H9 (cell line): ENCODE measurements at regions not wholly inside any gene's neighbourhood (a gene's known extent, or its start where the extent isn't known, plus 50 kb on each side); places are given as distances from the start of the nearest gene placed in this dataset.

ENCODE experiments used
- DNase-seq: peaks from one replicate; pipeline ENCODE4 v3.0.0-alpha.2; 2017
- H2AFZ ChIP-seq: one replicate; pipeline ENCODE4 v1.6.1; 2013; ENCODE audit warnings: mild to moderate bottlenecking, low read length, control low read depth, moderate library complexity
- H2AK5ac ChIP-seq: 2 replicates; pipeline ENCODE4 v1.6.1; 2013; ENCODE audit warnings: low read length, control low read depth, mixed read lengths; ENCODE audit not compliant: insufficient read length
- H2BK120ac ChIP-seq: one replicate; pipeline ENCODE4 v1.6.1; 2013; ENCODE audit warnings: low read depth, mild to moderate bottlenecking, low read length, control low read depth, inconsistent platforms; ENCODE audit not compliant: poor library complexity, severe bottlenecking
- H2BK12ac ChIP-seq: 2 replicates; pipeline ENCODE4 v1.6.1; 2013; ENCODE audit warnings: low read length, control low read depth, mixed read lengths, low read depth; ENCODE audit not compliant: insufficient read length
- H2BK15ac ChIP-seq: 2 replicates; pipeline ENCODE4 v1.6.1; 2013; ENCODE audit warnings: low read depth, low read length, control low read depth
- H2BK20ac ChIP-seq: one replicate; pipeline ENCODE4 v1.6.1; 2013; ENCODE audit warnings: low read depth, mild to moderate bottlenecking, low read length, control low read depth, inconsistent platforms; ENCODE audit not compliant: poor library complexity, severe bottlenecking
- H2BK5ac ChIP-seq: 2 replicates; pipeline ENCODE4 v1.6.1; 2013; ENCODE audit warnings: low read length, control low read depth, mixed read lengths; ENCODE audit not compliant: insufficient read length
- H3K14ac ChIP-seq: 2 replicates; pipeline ENCODE4 v1.6.1; 2013; ENCODE audit warnings: low read length, control low read depth; ENCODE audit not compliant: insufficient read depth
- H3K18ac ChIP-seq: 2 replicates; pipeline ENCODE4 v1.6.1; 2013; ENCODE audit warnings: low read depth, mild to moderate bottlenecking, mixed read lengths, low read length, control low read depth; ENCODE audit not compliant: insufficient read length
- H3K23ac ChIP-seq: 2 replicates; pipeline ENCODE4 v1.6.1; 2013; ENCODE audit warnings: low read length, control low read depth, mixed read lengths, low read depth; ENCODE audit not compliant: insufficient read length
- H3K23me2 ChIP-seq: 2 replicates; pipeline ENCODE4 v1.6.1; 2013; ENCODE audit warnings: low read depth, mild to moderate bottlenecking, mixed read lengths, low read length, control low read depth; ENCODE audit not compliant: insufficient read length, poor library complexity, severe bottlenecking
- H3K27ac ChIP-seq: 2 replicates; pipeline ENCODE4 v1.5.1; 2013; ENCODE audit warnings: low read length, control low read depth, mixed read lengths, low read depth; ENCODE audit not compliant: insufficient read length
- H3K27me3 ChIP-seq: 2 replicates; pipeline ENCODE4 v1.6.1; 2013; ENCODE audit warnings: low read length, control low read depth, inconsistent platforms; ENCODE audit not compliant: insufficient read depth
- H3K4ac ChIP-seq: 2 replicates; pipeline ENCODE4 v1.6.1; 2013; ENCODE audit warnings: low read depth, mild to moderate bottlenecking, control low read depth, inconsistent platforms, low read length, moderate library complexity
- H3K4me1 ChIP-seq: 2 replicates; pipeline ENCODE4 v1.6.1; 2013; ENCODE audit warnings: low read length, control low read depth, inconsistent platforms; ENCODE audit not compliant: insufficient read depth
- H3K4me2 ChIP-seq: 2 replicates; pipeline ENCODE4 v1.6.1; 2013; ENCODE audit warnings: low read length, control low read depth, mixed read lengths; ENCODE audit not compliant: insufficient read length, insufficient read depth
- H3K56ac ChIP-seq: 2 replicates; pipeline ENCODE4 v1.6.1; 2013; ENCODE audit warnings: low read depth, mild to moderate bottlenecking, mixed read lengths, low read length, control low read depth; ENCODE audit not compliant: insufficient read length
- H3K79me1 ChIP-seq: 2 replicates; pipeline ENCODE4 v1.6.1; 2013; ENCODE audit warnings: low read depth, mild to moderate bottlenecking, moderate library complexity, low read length, control low read depth, inconsistent platforms; ENCODE audit not compliant: insufficient read depth, poor library complexity, severe bottlenecking
- H3K79me2 ChIP-seq: 2 replicates; pipeline ENCODE4 v1.6.1; 2013; ENCODE audit warnings: low read length, control low read depth, inconsistent platforms; ENCODE audit not compliant: insufficient read depth
- H3K9ac ChIP-seq: 2 replicates; pipeline ENCODE4 v1.6.1; 2013; ENCODE audit warnings: low read length, control low read depth, mixed read lengths; ENCODE audit not compliant: insufficient read length; ENCODE audit errors: extremely low read depth
- H3K9me3 ChIP-seq: one replicate; pipeline ENCODE4 v1.6.1; 2013; ENCODE audit warnings: low read depth, low read length, inconsistent platforms; ENCODE audit not compliant: control insufficient read depth
- H3T11ph ChIP-seq: one replicate; pipeline ENCODE4 v1.6.1; 2013; ENCODE audit warnings: mild to moderate bottlenecking, low read length, control low read depth, inconsistent platforms
- H4K20me1 ChIP-seq: one replicate; pipeline ENCODE4 v1.6.1; 2013; ENCODE audit not compliant: control insufficient read depth, insufficient read length, insufficient read depth
- H4K5ac ChIP-seq: 2 replicates; pipeline ENCODE4 v1.6.1; 2013; ENCODE audit warnings: low read depth, mild to moderate bottlenecking, mixed read lengths, low read length, control low read depth; ENCODE audit not compliant: insufficient read length
- H4K8ac ChIP-seq: replicated peaks from 2 replicates; pipeline ENCODE4 v1.6.1; 2013; ENCODE audit warnings: low read length, control low read depth, mixed read lengths, low read depth; ENCODE audit not compliant: insufficient read length
- H4K91ac ChIP-seq: 2 replicates; pipeline ENCODE4 v1.6.1; 2013; ENCODE audit warnings: low read depth, mild to moderate bottlenecking, moderate library complexity, mixed read lengths, low read length, control low read depth; ENCODE audit not compliant: insufficient read length
- H3K27ac Mint-ChIP-seq, 3 experiments: 2 replicates in 2 of 3; 3 replicates in 1 of 3; pipeline ENCODE4 v1.8.0; 2020 to 2021; ENCODE audit warnings: mixed read lengths in 3 of 3, mild to moderate bottlenecking in 1 of 3, moderate library complexity in 1 of 3
- H3K27me3 Mint-ChIP-seq: 2 replicates; pipeline ENCODE4 v1.8.0; 2021; ENCODE audit warnings: low read depth, mild to moderate bottlenecking, moderate library complexity, mixed read lengths
- H3K36me3 Mint-ChIP-seq, 3 experiments: 2 replicates in 2 of 3; 3 replicates in 1 of 3; pipeline ENCODE4 v1.8.0; 2020 to 2021; ENCODE audit warnings: low read depth in 3 of 3, mixed read lengths in 3 of 3; ENCODE audit not compliant: insufficient read depth in 1 of 3
- H3K4me1 Mint-ChIP-seq, 2 experiments: 2 replicates each; pipeline ENCODE4 v1.8.0; 2020; ENCODE audit warnings: mixed read lengths in 2 of 2
- H3K4me3 Mint-ChIP-seq, 2 experiments: 2 replicates in 1 of 2; 3 replicates in 1 of 2; pipeline ENCODE4 v1.8.0; 2020 to 2021; ENCODE audit warnings: mild to moderate bottlenecking in 2 of 2, mixed read lengths in 2 of 2, moderate library complexity in 1 of 2
- H3K9me3 Mint-ChIP-seq, 2 experiments: 2 replicates in 1 of 2; 3 replicates in 1 of 2; pipeline ENCODE4 v1.8.0; 2020; ENCODE audit warnings: mild to moderate bottlenecking in 2 of 2, mixed read lengths in 2 of 2, moderate library complexity in 1 of 2
- WGBS: extraction: QIAGEN DNeasy Blood & Tissue Kit; methylation state at CpG from one replicate; pipeline ENCODE4 v1.1.7; 2013; ENCODE audit warnings: missing lambda C conversion rate, low lambda C conversion rate, mixed read lengths; ENCODE audit not compliant: insufficient read length; ENCODE audit errors: extremely low coverage; 5-methylcytosine and 5-hydroxymethylcytosine counted together
- TF ChIP-seq, protein P1 (sequence below): fragments of 200-600 bp; sonication (generic); conservative IDR thresholded peaks from 3 replicates; pipeline ENCODE4 v1.8.0; 2021; ENCODE audit warnings: antibody characterized with exemption, mild to moderate bottlenecking

DNA sequence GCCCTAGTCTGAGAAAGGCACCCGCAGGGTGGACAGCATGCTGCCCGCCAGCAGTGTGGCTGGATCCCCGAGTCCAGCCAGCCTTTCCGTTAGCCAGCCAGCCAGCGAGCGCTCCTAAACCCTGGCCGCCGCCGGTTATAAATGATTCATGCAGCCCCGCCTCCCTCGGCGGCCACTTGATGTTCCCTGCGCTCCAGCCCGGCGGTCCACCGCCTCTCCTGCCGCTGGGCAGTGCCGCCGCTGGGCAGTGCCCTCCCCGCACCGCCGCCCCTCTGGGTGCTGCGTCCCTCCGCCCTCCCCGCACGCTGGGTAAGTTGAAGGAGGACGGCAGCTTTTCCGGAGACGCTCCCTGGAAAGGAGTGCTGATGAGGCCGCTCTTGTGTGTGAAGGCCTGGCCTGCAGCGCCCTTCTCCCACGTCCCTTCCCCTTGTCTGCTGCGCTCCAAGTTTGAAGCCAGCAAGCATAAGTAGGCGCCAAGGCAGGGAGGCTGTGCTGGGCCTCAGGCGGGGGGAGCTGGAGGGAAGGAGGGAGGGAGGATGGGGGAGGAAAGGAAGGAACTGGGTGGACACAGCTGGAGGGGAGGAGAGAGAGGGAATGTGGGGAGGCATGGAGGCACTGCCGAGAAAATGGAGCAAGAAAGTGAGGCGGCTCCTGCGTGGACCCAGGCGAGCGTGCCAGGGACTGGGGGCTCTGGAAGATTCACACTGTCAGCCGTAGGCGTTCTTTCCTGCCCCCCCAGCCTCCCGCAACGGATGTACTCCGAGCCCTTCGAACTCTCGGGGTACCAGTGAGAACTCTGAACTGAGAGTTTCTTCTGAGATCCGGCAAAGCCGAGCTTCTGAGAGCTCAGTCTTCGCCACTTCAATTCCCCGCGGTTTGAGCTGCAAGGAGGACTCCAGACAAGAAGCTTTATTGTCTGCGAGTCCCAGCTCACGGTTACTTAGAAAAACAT, 131.9 kb downstream of the GLI2 start:
- Histone ChIP-seq H3K14ac (peak overlapping the region; percentile 24; the same call in 1 of the 2 replicates), H2AFZ (no peak overlapping the region), H4K8ac (no peak overlapping the region), H2AK5ac (no peak overlapping the region), H3K23ac (no peak overlapping the region), H2BK20ac (no peak overlapping the region), H2BK5ac (no peak overlapping the region), H3K4me2 (peak overlapping the region; percentile 45), H4K20me1 (no peaks in the 10 kb centered on the region), H4K5ac (no peak overlapping the region), H2BK12ac (no peak overlapping the region), H3K9ac (no peak overlapping the region), H3K9me3 (no peaks in the 10 kb centered on the region), H2BK120ac (no peak overlapping the region), H3K4me1 (no peaks in the 10 kb centered on the region; the same call in 1 of the 2 replicates), H3K79me1 (no peaks in the 10 kb centered on the region), H3K4ac (no peak overlapping the region), H3K27me3 (no peaks in the 10 kb centered on the region), H3K27ac (no peak overlapping the region), H3K23me2 (peaks cover 2% of the 10 kb centered on the region), H3K56ac (no peak overlapping the region), H3K18ac (peak overlapping the region; percentile 49), H3K79me2 (no peaks in the 10 kb centered on the region; the same call in 1 of the 2 replicates), H2BK15ac (no peak overlapping the region), H4K91ac (no peak overlapping the region), H3T11ph (no peak overlapping the region)
- Mint-ChIP-seq H3K4me1 (peaks cover 49 to 55% of the 10 kb centered on the region in 2 experiments), H3K4me3 (peak overlapping the region; percentile 24 to 62), H3K36me3 (peaks cover 3 to 6% (median 5%) of the 10 kb centered on the region in 3 experiments; a peak in 3 of 7 replicates), H3K27ac (peak overlapping the region in 2 of 3 experiments; percentile 11 to 27; a peak in 2 of 7 replicates), H3K27me3 (peaks cover 3% of the 10 kb centered on the region), H3K9me3 (no peaks in the 10 kb centered on the region)
- TF ChIP-seq, protein P1, sequence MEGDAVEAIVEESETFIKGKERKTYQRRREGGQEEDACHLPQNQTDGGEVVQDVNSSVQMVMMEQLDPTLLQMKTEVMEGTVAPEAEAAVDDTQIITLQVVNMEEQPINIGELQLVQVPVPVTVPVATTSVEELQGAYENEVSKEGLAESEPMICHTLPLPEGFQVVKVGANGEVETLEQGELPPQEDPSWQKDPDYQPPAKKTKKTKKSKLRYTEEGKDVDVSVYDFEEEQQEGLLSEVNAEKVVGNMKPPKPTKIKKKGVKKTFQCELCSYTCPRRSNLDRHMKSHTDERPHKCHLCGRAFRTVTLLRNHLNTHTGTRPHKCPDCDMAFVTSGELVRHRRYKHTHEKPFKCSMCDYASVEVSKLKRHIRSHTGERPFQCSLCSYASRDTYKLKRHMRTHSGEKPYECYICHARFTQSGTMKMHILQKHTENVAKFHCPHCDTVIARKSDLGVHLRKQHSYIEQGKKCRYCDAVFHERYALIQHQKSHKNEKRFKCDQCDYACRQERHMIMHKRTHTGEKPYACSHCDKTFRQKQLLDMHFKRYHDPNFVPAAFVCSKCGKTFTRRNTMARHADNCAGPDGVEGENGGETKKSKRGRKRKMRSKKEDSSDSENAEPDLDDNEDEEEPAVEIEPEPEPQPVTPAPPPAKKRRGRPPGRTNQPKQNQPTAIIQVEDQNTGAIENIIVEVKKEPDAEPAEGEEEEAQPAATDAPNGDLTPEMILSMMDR = no peak
- peak; percentile 53 for DNase-seq
- WGBS = no CpG with 5 or more reads among the region's 54 CpGs
